Activated CD4-positive, alpha-beta T cell treated with anti-CD3 and anti-CD28 coated beads, Interleukin-2, Interleukin-4, amounts not matched to agents 100 ng/mL and 50 ng/mL, durations not matched to agents 16 hours and 8 hours (primary cell): ENCODE measurements at regions not wholly inside any gene's neighbourhood (a gene's known extent, or its start where the extent isn't known, plus 50 kb on each side); places are given as distances from the start of the nearest gene placed in this dataset.

ENCODE experiments used
- DNase-seq: peaks from one replicate; pipeline ENCODE4 v3.0.0-alpha.2; 2020; ENCODE audit warnings: low spot score

GRCh38 chr16:9186061-9186460 is 94.6 kb downstream of the HAPSTR1 start:
- no peak for DNase-seq

- no peak for DNase-seq
Observed at GRCh38 chr16:9188721-9189120, 97.3 kb downstream of the HAPSTR1 start.

- DNase-seq, result no peak
Observed at GRCh38 chr16:9191274-9191850, 99.9 kb downstream of the HAPSTR1 start.

GRCh38 chr16:9192746-9193145 is 101.3 kb downstream of the HAPSTR1 start:
- no peak for DNase-seq

- DNase-seq, result no peak
Observed at GRCh38 chr16:9195287-9195686, 103.8 kb downstream of the HAPSTR1 start.

- DNase-seq, result no peak
Observed at GRCh38 chr16:9197957-9198661, 106.7 kb downstream of the HAPSTR1 start.

- no peak for DNase-seq
Observed at GRCh38 chr16:9199311-9199710, 107.9 kb downstream of the HAPSTR1 start.

- no peak for DNase-seq
Observed at GRCh38 chr16:9199751-9200150, 108.3 kb downstream of the HAPSTR1 start.

- no peak for DNase-seq
Observed at GRCh38 chr16:9203956-9204355, 112.5 kb downstream of the HAPSTR1 start.

GRCh38 chr16:9205661-9206060 is 114.2 kb downstream of the HAPSTR1 start:
- DNase-seq, result no peak

- DNase-seq, result no peak
Observed at GRCh38 chr16:9206156-9206555, 114.7 kb downstream of the HAPSTR1 start.

GRCh38 chr16:9212621-9213020 is 121.2 kb downstream of the HAPSTR1 start:
- DNase-seq, result no peak

- DNase-seq, result no peak
Observed at GRCh38 chr16:9219813-9220212, 128.4 kb downstream of the HAPSTR1 start.

- DNase-seq, result no peak
Observed at GRCh38 chr16:9225527-9226316, 134.3 kb downstream of the HAPSTR1 start.

GRCh38 chr16:9226924-9227323 is 135.5 kb downstream of the HAPSTR1 start:
- DNase-seq, result no peak

GRCh38 chr16:9231039-9231438 is 139.6 kb downstream of the HAPSTR1 start:
- DNase-seq, result no peak

GRCh38 chr16:9232102-9232770 is 140.8 kb downstream of the HAPSTR1 start:
- no peak for DNase-seq

GRCh38 chr16:9235867-9236266 is 144.4 kb downstream of the HAPSTR1 start:
- no peak for DNase-seq

- DNase-seq, result no peak
Observed at GRCh38 chr16:9236319-9236718, 144.9 kb downstream of the HAPSTR1 start.

GRCh38 chr16:9238346-9238745 is 146.9 kb downstream of the HAPSTR1 start:
- no peak for DNase-seq

GRCh38 chr16:9241177-9241576 is 149.7 kb downstream of the HAPSTR1 start:
- DNase-seq, result no peak

GRCh38 chr16:9248162-9248561 is 156.7 kb downstream of the HAPSTR1 start:
- DNase-seq, result no peak

- DNase-seq, result no peak
Observed at GRCh38 chr16:9249534-9249933, 158.1 kb downstream of the HAPSTR1 start.
